Hepatocyte (in vitro differentiated cells): ENCODE measurements at regions not wholly inside any gene's neighbourhood (a gene's known extent, or its start where the extent isn't known, plus 50 kb on each side); places are given as distances from the start of the nearest gene placed in this dataset.

Experiments used
- CTCF ChIP-seq: fragments of 200-600 bp; sonication (generic); IDR thresholded peaks from 2 replicates; pipeline ENCODE4 v1.5.1; 2016; ENCODE audit warnings: antibody characterized with exemption, mild to moderate bottlenecking; ENCODE audit not compliant: poor library complexity
- EZH2 ChIP-seq: fragments of 200-600 bp; sonication (generic); IDR thresholded peaks from 2 replicates; pipeline ENCODE4 v1.6.1; 2016; ENCODE audit warnings: antibody characterized with exemption, mild to moderate bottlenecking, borderline replicate concordance

DNA sequence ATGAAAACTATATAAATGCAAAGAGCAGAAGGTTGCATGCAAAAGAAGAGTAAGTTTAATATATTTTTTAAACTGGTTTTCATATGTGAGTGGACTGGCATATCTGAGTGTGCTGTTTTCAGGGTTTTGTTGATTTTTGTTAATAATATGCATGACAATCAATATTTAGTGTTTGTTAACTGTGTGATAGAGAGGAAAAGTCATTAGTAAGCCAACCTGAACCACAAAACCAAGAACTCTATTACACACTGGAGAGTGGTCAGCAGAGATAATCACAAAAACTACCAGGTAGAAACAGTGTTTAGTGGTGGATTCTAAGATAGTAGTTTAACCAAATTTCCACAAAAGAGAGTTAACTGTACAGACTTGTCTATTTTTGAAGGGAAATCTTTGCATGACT, 396.9 kb downstream of the GASK1B start:
- TF ChIP-seq EZH2, result no peak
- no peak for TF ChIP-seq CTCF
